ENCODE measurements at regions not wholly inside any gene's neighbourhood (a gene's known extent, or its start where the extent isn't known, plus 50 kb on each side); places are given as distances from the start of the nearest gene placed in this dataset.

DNA sequence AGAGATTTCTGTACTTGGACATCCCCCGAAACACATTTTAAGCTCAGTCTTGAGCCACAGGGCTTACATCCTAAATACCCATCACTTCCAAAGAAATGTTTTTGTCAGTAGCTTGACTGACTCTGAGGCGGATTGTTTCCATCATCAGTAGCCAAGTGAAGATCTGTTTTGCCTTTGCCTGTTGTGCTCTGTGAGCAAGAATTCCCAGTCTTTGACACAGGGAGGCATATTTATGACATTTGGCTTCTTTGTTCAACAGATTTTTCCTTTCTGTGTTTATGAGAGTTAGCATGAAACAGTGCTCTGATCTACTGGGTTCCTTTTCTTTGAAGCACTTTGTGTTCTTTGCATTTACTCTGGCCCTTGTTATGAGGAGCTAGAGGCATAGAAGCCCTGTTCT, 132.1 kb upstream of the CDIN1 start:
- TF ChIP-seq, protein P1, sequence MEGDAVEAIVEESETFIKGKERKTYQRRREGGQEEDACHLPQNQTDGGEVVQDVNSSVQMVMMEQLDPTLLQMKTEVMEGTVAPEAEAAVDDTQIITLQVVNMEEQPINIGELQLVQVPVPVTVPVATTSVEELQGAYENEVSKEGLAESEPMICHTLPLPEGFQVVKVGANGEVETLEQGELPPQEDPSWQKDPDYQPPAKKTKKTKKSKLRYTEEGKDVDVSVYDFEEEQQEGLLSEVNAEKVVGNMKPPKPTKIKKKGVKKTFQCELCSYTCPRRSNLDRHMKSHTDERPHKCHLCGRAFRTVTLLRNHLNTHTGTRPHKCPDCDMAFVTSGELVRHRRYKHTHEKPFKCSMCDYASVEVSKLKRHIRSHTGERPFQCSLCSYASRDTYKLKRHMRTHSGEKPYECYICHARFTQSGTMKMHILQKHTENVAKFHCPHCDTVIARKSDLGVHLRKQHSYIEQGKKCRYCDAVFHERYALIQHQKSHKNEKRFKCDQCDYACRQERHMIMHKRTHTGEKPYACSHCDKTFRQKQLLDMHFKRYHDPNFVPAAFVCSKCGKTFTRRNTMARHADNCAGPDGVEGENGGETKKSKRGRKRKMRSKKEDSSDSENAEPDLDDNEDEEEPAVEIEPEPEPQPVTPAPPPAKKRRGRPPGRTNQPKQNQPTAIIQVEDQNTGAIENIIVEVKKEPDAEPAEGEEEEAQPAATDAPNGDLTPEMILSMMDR (IDR thresholded peaks at IDR 0.05) = no peak
- no peak for TF ChIP-seq POLR2A (IDR thresholded peaks at IDR 0.05)
- no peak for TF ChIP-seq EP300 (IDR thresholded peaks at IDR 0.05)
